Body of pancreas (tissue), 4 donors: ENCODE measurements at regions not wholly inside any gene's neighbourhood (a gene's known extent, or its start where the extent isn't known, plus 50 kb on each side); places are given as distances from the start of the nearest gene placed in this dataset.

Source experiments
- ATAC-seq: fragments of 150-250 bp; one replicate; pipeline ENCODE4 v1.9.1; 2016
- DNase-seq, 4 donors: peaks; one replicate each; pipeline ENCODE4 v3.0.0-alpha.2; 2019
- H3K27ac ChIP-seq, 4 donors: fragments of 200-600 bp; sonication (generic); 1 replicate in 3 of 4; 2 replicates in 1 of 4; pipeline versions ENCODE4 v1.5.1 to v1.6.1; 2016 to 2019; ENCODE audit warnings: mild to moderate bottlenecking in 1 of 4, mixed read lengths in 1 of 4, moderate library complexity in 1 of 4
- H3K27me3 ChIP-seq, 2 donors: fragments of 200-600 bp; sonication (generic); one replicate each; pipeline ENCODE4 v1.6.0; 2016; ENCODE audit warnings: mild to moderate bottlenecking in 1 of 2
- H3K36me3 ChIP-seq, 2 donors: fragments of 200-600 bp; sonication (generic); replicated peaks in 1 of 2; 2 replicates each; pipeline ENCODE4 v1.5.1; 2016; ENCODE audit warnings: low read depth in 2 of 2; ENCODE audit not compliant: insufficient read depth in 1 of 2
- H3K4me1 ChIP-seq: fragments of 200-600 bp; sonication (generic); one replicate; pipeline ENCODE4 v1.6.0; 2016
- H3K4me3 ChIP-seq, 2 donors: fragments of 200-600 bp; sonication (generic); 1 replicate in 1 of 2; 2 replicates in 1 of 2; pipeline ENCODE4 v1.5.1; 2016 to 2019
- H3K9me3 ChIP-seq, 3 donors: fragments of 200-600 bp; sonication (generic); 1 replicate in 2 of 3; 2 replicates in 1 of 3; pipeline ENCODE4 v1.5.1; 2016
- CTCF ChIP-seq, 7 experiments: fragments of 450-650 bp in 4 of 7; fragments of 200-600 bp in 3 of 7; sonication (generic) in 3 of 7; IDR thresholded peaks; one replicate each; pipeline ENCODE4 v1.5.1; 2016 to 2019; ENCODE audit warnings: antibody characterized with exemption in 7 of 7
- POLR2A ChIP-seq, 3 donors: fragments of 450-650 bp; IDR thresholded peaks; one replicate each; pipeline ENCODE4 v1.6.1; 2016; ENCODE audit warnings: antibody characterized with exemption in 3 of 3, mild to moderate bottlenecking in 2 of 3
- WGBS, 2 donors: methylation state at CpG; one replicate each; pipeline ENCODE4 v1.1.5; 2017; 5-methylcytosine and 5-hydroxymethylcytosine counted together
- intact Hi-C: fragments of 100-400 bp; cut with DNase I; formaldehyde crosslinking; loops from one replicate; pipeline ENCODE4 v1.15.1; 2023

- no peaks in the 10 kb centered on the region for H3K9me3 ChIP-seq
- intact Hi-C loops: no loop called here
- no peak overlapping the region for H3K4me3 ChIP-seq
- no peaks in the 10 kb centered on the region for H3K4me1 ChIP-seq
- TF ChIP-seq CTCF (IDR thresholded peaks at IDR 0.05) (no peak), POLR2A (IDR thresholded peaks at IDR 0.05) (no peak)
- DNase-seq (no peak), ATAC-seq (no peak)
- no peaks in the 10 kb centered on the region for H3K36me3 ChIP-seq
- WGBS, 2 donors: 72% methylated on average over 6 of the region's 6 CpGs
- no peaks in the 10 kb centered on the region for H3K27me3 ChIP-seq
- no peak overlapping the region for H3K27ac ChIP-seq
Observed at GRCh38 chr3:38925351-38925750, 109.3 kb upstream of the SCN10A start.

GRCh38 chr3:38916706-38917105 lies 100.7 kb upstream of the SCN10A start:
- no peak overlapping the region for H3K27ac ChIP-seq
- H3K27me3 ChIP-seq: no peaks in the 10 kb centered on the region
- no peak for ATAC-seq
- no peak for DNase-seq
- intact Hi-C loops: no loop called here
- no peaks in the 10 kb centered on the region for H3K4me1 ChIP-seq
- 85 to 90% methylated on average over 1 of the region's 1 CpG for WGBS, 2 donors
- no peaks in the 10 kb centered on the region for H3K36me3 ChIP-seq
- H3K4me3 ChIP-seq: no peak overlapping the region
- TF ChIP-seq CTCF (IDR thresholded peaks at IDR 0.05): no peak
- no peak for TF ChIP-seq POLR2A (IDR thresholded peaks at IDR 0.05)
- no peaks in the 10 kb centered on the region for H3K9me3 ChIP-seq

GRCh38 chr3:38907426-38907825 lies 91.4 kb upstream of the SCN10A start:
- 41 to 46% methylated on average over 1 of the region's 1 CpG for WGBS, 2 donors
- Histone ChIP-seq H3K9me3 (no peaks in the 10 kb centered on the region), H3K27ac (no peak overlapping the region), H3K36me3 (no peaks in the 10 kb centered on the region), H3K27me3 (no peaks in the 10 kb centered on the region), H3K4me1 (no peaks in the 10 kb centered on the region), H3K4me3 (no peak overlapping the region)
- no peak for TF ChIP-seq POLR2A (IDR thresholded peaks at IDR 0.05)
- TF ChIP-seq CTCF (IDR thresholded peaks at IDR 0.05): no peak
- no peak for DNase-seq
- intact Hi-C loops: no loop called here
- no peak for ATAC-seq

- no peaks in the 10 kb centered on the region for H3K36me3 ChIP-seq
- H3K4me1 ChIP-seq: no peaks in the 10 kb centered on the region
- no peak for ATAC-seq
- no peak for DNase-seq
- no peak for TF ChIP-seq POLR2A (IDR thresholded peaks at IDR 0.05)
- no peak for TF ChIP-seq CTCF (IDR thresholded peaks at IDR 0.05)
- H3K27ac ChIP-seq: no peak overlapping the region
- no peaks in the 10 kb centered on the region for H3K27me3 ChIP-seq
- H3K4me3 ChIP-seq: no peak overlapping the region
- WGBS, 2 donors: 71 to 81% methylated on average over 4 of the region's 4 CpGs
- peaks cover 0 to 5% (median 0%) of the 10 kb centered on the region in 3 donors for H3K9me3 ChIP-seq
- intact Hi-C loops: no loop called here
Observed at GRCh38 chr3:38890426-38890825, 74.4 kb upstream of the SCN10A start.

- ATAC-seq (peak; percentile 95), DNase-seq (peak in 1 of 4 donors; percentile 15)
- H3K4me3 ChIP-seq: no peak overlapping the region
- H3K27me3 ChIP-seq: no peaks in the 10 kb centered on the region
- H3K4me1 ChIP-seq: no peaks in the 10 kb centered on the region
- intact Hi-C loops: no loop called here
- H3K36me3 ChIP-seq: no peaks in the 10 kb centered on the region
- no peaks in the 10 kb centered on the region for H3K9me3 ChIP-seq
- peak overlapping the region in 3 of 4 donors; percentile 22 to 72 (median 59) for H3K27ac ChIP-seq
- TF ChIP-seq POLR2A (IDR thresholded peaks at IDR 0.05): peak in 1 of 3 donors; percentile 14
- no peak for TF ChIP-seq CTCF (IDR thresholded peaks at IDR 0.05)
Observed at GRCh38 chr3:38878646-38879045, 62.6 kb upstream of the SCN10A start.
